HCT116 (cell line): ENCODE measurements at regions not wholly inside any gene's neighbourhood (a gene's known extent, or its start where the extent isn't known, plus 50 kb on each side); places are given as distances from the start of the nearest gene placed in this dataset.

Source experiments
- ATAC-seq: fragments of 200-7000 bp; cut with Tn5 transposase; 2 replicates; pipeline ENCODE4 v1.9.1; 2020; ENCODE audit warnings: mild to moderate bottlenecking, moderate library complexity
- BruUV-seq: library from RNA; stranded (reverse); fragments of 400-500 nt; replicated peaks from 2 replicates; lab custom pipeline; 2021; lab: Mats Ljungman, UMichigan
- CTCF ChIA-PET: fragments of 300-600 bp; sonication (Branson Sonifier 250); formaldehyde crosslinking; loops from one replicate; lab custom pipeline; 2021; ENCODE audit warnings: antibody characterized with exemption; lab: Charles Lee
- POLR2A ChIA-PET: fragments of 300-600, 350-600 bp; sonication (Branson Sonifier 250); formaldehyde crosslinking; loops from one replicate; lab custom pipeline; 2021; ENCODE audit warnings: antibody characterized with exemption; lab: Charles Lee
- RAD21 ChIA-PET, 2 experiments: fragments of 300-600 bp; sonication (Branson Sonifier 250); formaldehyde crosslinking; loops; one replicate each; lab custom pipeline; 2023; ENCODE audit warnings: low total read pairs in 2 of 2; ENCODE audit not compliant: uncharacterized antibody in 2 of 2, unreplicated experiment in 2 of 2, low non-redundant PET in 1 of 2; lab: Charles Lee
- DNase-seq: peaks from one replicate; pipeline ENCODE4 v3.0.0-alpha.2; 2010; ENCODE audit warnings: low read depth, low spot score
- H2AFZ ChIP-seq: fragments of 200-600 bp; shearing (Covaris generic), sonication (generic); 2 replicates; pipeline ENCODE4 v1.6.1; 2017; ENCODE audit warnings: low read depth, mixed run types, mixed read lengths, antibody characterized with exemption, low read length; ENCODE audit not compliant: poor library complexity, severe bottlenecking
- H3K27ac ChIP-seq: 2 replicates; pipeline ENCODE4 v1.5.1; 2012; ENCODE audit warnings: low read depth, low read length
- H3K27me3 ChIP-seq: fragments of 200-600 bp; sonication (generic); 2 replicates; pipeline ENCODE4 v1.6.1; 2016; ENCODE audit warnings: mixed run types, low read length, mixed read lengths; ENCODE audit not compliant: insufficient read depth
- H3K36me3 ChIP-seq, 2 experiments: fragments of 200-500 bp in 1 of 2; fragments of 200-600 bp in 1 of 2; sonication (Bioruptor generic) in 1 of 2; sonication (generic) in 1 of 2; 2 replicates each; pipeline versions ENCODE4 v1.5.1 to v1.6.1; 2014 to 2016; ENCODE audit warnings: low read length in 2 of 2, inconsistent platforms in 1 of 2, mixed read lengths in 1 of 2, mixed run types in 1 of 2; ENCODE audit not compliant: insufficient read depth in 2 of 2, control insufficient read depth in 1 of 2
- H3K4me1 ChIP-seq, 2 experiments: fragments of 200-600 bp in 1 of 2; sonication (generic) in 1 of 2; 2 replicates each; pipeline versions ENCODE4 v1.5.1 to v1.6.1; 2012 to 2017; ENCODE audit warnings: low read length in 2 of 2, inconsistent platforms in 1 of 2, mild to moderate bottlenecking in 1 of 2, mixed read lengths in 1 of 2, mixed run types in 1 of 2, moderate library complexity in 1 of 2; ENCODE audit not compliant: insufficient read depth in 2 of 2, control insufficient read depth in 1 of 2
- H3K4me2 ChIP-seq: fragments of 200-600 bp; sonication (generic); 2 replicates; pipeline ENCODE4 v1.6.1; 2017; ENCODE audit warnings: mixed run types, low read length, mixed read lengths
- H3K4me3 ChIP-seq, 2 experiments: fragments of 200-600 bp in 1 of 2; sonication (generic) in 1 of 2; replicated peaks in 1 of 2; 2 replicates each; pipeline ENCODE4 v1.5.1; 2011 to 2016; ENCODE audit warnings: low read length in 2 of 2, control low read depth in 1 of 2, low read depth in 1 of 2, mild to moderate bottlenecking in 1 of 2, mixed read lengths in 1 of 2, mixed run types in 1 of 2
- H3K79me2 ChIP-seq: fragments of 200-600 bp; sonication (generic); 2 replicates; pipeline ENCODE4 v1.6.1; 2017; ENCODE audit warnings: mild to moderate bottlenecking, mixed run types, low read length, moderate library complexity, mixed read lengths; ENCODE audit not compliant: insufficient read depth
- H3K9ac ChIP-seq: fragments of 200-600 bp; sonication (generic); 2 replicates; pipeline ENCODE4 v1.6.1; 2016; ENCODE audit warnings: low read length, mixed read lengths
- H3K9me2 ChIP-seq: fragments of 200-600 bp; sonication (generic), shearing (Covaris generic); 2 replicates; pipeline ENCODE4 v1.6.1; 2017; ENCODE audit warnings: mixed run types, mild to moderate bottlenecking, moderate library complexity; ENCODE audit not compliant: insufficient read depth
- H3K9me3 ChIP-seq, 2 experiments: fragments of 200-500 bp in 1 of 2; fragments of 200-600 bp in 1 of 2; sonication (Bioruptor generic) in 1 of 2; sonication (generic) in 1 of 2; 2 replicates each; pipeline ENCODE4 v1.6.1; 2014 to 2017; ENCODE audit warnings: low read length in 2 of 2, mixed read lengths in 2 of 2, inconsistent platforms in 1 of 2, low read depth in 1 of 2, mild to moderate bottlenecking in 1 of 2, mixed run types in 1 of 2, moderate library complexity in 1 of 2; ENCODE audit not compliant: control insufficient read depth in 1 of 2, insufficient read depth in 1 of 2
- H4K20me1 ChIP-seq: fragments of 200-600 bp; sonication (generic), shearing (Covaris generic); 2 replicates; pipeline ENCODE4 v1.6.1; 2017; ENCODE audit warnings: mixed run types, mild to moderate bottlenecking, moderate library complexity; ENCODE audit not compliant: insufficient read depth
- POLR2A ChIP-seq: IDR thresholded peaks from 2 replicates; pipeline ENCODE4 v1.7.0; 2011; ENCODE audit warnings: borderline replicate concordance; ENCODE audit not compliant: insufficient read depth, insufficient read length; ENCODE audit errors: extremely low read depth
- ZFX ChIP-seq: fragments of 450-650 bp; IDR thresholded peaks from 2 replicates; pipeline ENCODE4 v1.6.1; 2017
- ZNF274 ChIP-seq: fragments of 200-500 bp; sonication (Bioruptor generic); IDR thresholded peaks from 2 replicates; pipeline ENCODE4 v1.6.1; 2014; ENCODE audit warnings: mild to moderate bottlenecking, low read depth, low read length, inconsistent platforms
- intact Hi-C: fragments of 100-400 bp; cut with micrococcal nuclease; formaldehyde crosslinking; loops from 2 replicates; pipeline ENCODE4 v1.10.0; 2022
- TF ChIP-seq, protein P1 (sequence below): IDR thresholded peaks from 2 replicates; pipeline ENCODE4 v1.6.1; 2011; ENCODE audit warnings: mild to moderate bottlenecking, low read length, moderate library complexity; ENCODE audit not compliant: insufficient replicate concordance; ENCODE audit errors: extremely low read depth
- TF ChIP-seq, protein P2 (sequence below): IDR thresholded peaks from 2 replicates; pipeline ENCODE4 v1.6.1; 2012
- TF ChIP-seq, protein P3 (sequence below), 3 experiments: fragments of 200-600 bp in 1 of 3; sonication (generic) in 1 of 3; IDR thresholded peaks in 2 of 3; conservative IDR thresholded peaks in 1 of 3; 2 replicates each; pipeline ENCODE4 v1.5.1; 2012 to 2017; ENCODE audit warnings: low read depth in 2 of 3, low read length in 2 of 3, antibody characterized with exemption in 1 of 3, borderline replicate concordance in 1 of 3, control low read depth in 1 of 3, mild to moderate bottlenecking in 1 of 3, mixed read lengths in 1 of 3, mixed run types in 1 of 3, moderate library complexity in 1 of 3; ENCODE audit not compliant: insufficient read depth in 1 of 3

DNA sequence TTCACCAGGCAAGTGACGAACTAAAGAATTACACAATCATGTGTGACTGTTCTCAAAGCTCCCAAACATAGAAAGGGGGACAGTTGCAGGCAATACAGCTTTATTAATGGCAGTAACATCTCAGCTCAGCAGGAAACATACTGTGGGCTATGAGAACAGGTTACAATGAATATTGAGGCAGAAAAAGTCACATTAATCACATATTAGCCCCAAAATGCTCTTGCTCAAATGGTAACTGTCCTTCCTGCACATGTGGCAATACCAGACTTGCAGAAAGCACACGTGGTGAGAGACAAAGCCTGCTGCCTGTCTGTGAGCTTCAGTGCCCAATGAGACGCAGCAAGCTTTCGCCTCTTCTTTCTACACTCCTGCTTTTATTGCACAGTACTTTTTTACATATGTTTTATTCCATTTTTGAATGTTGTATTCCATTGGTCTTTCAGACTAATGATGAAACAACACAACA is 104.9 kb upstream of the ACBD5 start:
- Histone ChIP-seq H3K4me1 (no peaks in the 10 kb centered on the region), H4K20me1 (no peaks in the 10 kb centered on the region), H3K79me2 (no peaks in the 10 kb centered on the region), H3K4me3 (no peak overlapping the region), H3K9ac (no peak overlapping the region), H3K4me2 (no peak overlapping the region), H2AFZ (no peak overlapping the region), H3K27ac (no peak overlapping the region), H3K36me3 (no peaks in the 10 kb centered on the region), H3K9me2 (no peaks in the 10 kb centered on the region), H3K9me3 (no peaks in the 10 kb centered on the region), H3K27me3 (peaks cover 8% of the 10 kb centered on the region; the same call in 1 of the 2 replicates)
- DNase-seq (no peak), ATAC-seq (no peak)
- intact Hi-C loops = no loop called here
- ChIA-PET CTCF (no interaction called here), POLR2A (no interaction called here), RAD21 (no interaction called here)
- no TSS peak for BruUV-seq
- TF ChIP-seq, protein P1, sequence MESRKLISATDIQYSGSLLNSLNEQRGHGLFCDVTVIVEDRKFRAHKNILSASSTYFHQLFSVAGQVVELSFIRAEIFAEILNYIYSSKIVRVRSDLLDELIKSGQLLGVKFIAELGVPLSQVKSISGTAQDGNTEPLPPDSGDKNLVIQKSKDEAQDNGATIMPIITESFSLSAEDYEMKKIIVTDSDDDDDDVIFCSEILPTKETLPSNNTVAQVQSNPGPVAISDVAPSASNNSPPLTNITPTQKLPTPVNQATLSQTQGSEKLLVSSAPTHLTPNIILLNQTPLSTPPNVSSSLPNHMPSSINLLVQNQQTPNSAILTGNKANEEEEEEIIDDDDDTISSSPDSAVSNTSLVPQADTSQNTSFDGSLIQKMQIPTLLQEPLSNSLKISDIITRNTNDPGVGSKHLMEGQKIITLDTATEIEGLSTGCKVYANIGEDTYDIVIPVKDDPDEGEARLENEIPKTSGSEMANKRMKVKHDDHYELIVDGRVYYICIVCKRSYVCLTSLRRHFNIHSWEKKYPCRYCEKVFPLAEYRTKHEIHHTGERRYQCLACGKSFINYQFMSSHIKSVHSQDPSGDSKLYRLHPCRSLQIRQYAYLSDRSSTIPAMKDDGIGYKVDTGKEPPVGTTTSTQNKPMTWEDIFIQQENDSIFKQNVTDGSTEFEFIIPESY = no peak
- TF ChIP-seq, protein P2, sequence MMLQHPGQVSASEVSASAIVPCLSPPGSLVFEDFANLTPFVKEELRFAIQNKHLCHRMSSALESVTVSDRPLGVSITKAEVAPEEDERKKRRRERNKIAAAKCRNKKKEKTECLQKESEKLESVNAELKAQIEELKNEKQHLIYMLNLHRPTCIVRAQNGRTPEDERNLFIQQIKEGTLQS = no peak
- no peak for TF ChIP-seq ZFX
- TF ChIP-seq, protein P3, sequence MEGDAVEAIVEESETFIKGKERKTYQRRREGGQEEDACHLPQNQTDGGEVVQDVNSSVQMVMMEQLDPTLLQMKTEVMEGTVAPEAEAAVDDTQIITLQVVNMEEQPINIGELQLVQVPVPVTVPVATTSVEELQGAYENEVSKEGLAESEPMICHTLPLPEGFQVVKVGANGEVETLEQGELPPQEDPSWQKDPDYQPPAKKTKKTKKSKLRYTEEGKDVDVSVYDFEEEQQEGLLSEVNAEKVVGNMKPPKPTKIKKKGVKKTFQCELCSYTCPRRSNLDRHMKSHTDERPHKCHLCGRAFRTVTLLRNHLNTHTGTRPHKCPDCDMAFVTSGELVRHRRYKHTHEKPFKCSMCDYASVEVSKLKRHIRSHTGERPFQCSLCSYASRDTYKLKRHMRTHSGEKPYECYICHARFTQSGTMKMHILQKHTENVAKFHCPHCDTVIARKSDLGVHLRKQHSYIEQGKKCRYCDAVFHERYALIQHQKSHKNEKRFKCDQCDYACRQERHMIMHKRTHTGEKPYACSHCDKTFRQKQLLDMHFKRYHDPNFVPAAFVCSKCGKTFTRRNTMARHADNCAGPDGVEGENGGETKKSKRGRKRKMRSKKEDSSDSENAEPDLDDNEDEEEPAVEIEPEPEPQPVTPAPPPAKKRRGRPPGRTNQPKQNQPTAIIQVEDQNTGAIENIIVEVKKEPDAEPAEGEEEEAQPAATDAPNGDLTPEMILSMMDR (IDR thresholded peaks at IDR 0.05 in 2 of 3, conservative IDR thresholded peaks at IDR 0.05 in 1 of 3; ENCODE audit: borderline replicate concordance in 1 of 3, insufficient read depth in 1 of 3, low read depth in 2 of 3, low read length in 2 of 3) = no peak
- no peak for TF ChIP-seq ZNF274
- TF ChIP-seq POLR2A = no peak
